Tibial artery (tissue), 4 donors: ENCODE measurements at regions not wholly inside any gene's neighbourhood (a gene's known extent, or its start where the extent isn't known, plus 50 kb on each side); places are given as distances from the start of the nearest gene placed in this dataset.

Experiments used
- DNase-seq, 2 donors: peaks; one replicate each; pipeline ENCODE4 v3.0.0-alpha.2; 2019
- H3K27ac ChIP-seq, 2 donors: fragments of 200-600 bp; sonication (generic) in 1 of 2; 1 replicate in 1 of 2; 2 replicates in 1 of 2; pipeline ENCODE4 v1.5.1; 2018 to 2019; ENCODE audit warnings: mild to moderate bottlenecking in 1 of 2
- H3K27me3 ChIP-seq, 2 donors: fragments of 200-600 bp; sonication (generic) in 1 of 2; one replicate each; pipeline versions ENCODE4 v1.5.1 to v1.6.0; 2016 to 2019
- H3K36me3 ChIP-seq, 3 donors: fragments of 200-600 bp; sonication (generic) in 2 of 3; one replicate each; pipeline ENCODE4 v1.5.1; 2016 to 2019; ENCODE audit warnings: mild to moderate bottlenecking in 2 of 3
- H3K4me1 ChIP-seq, 4 donors: fragments of 200-600 bp; sonication (generic) in 2 of 4; 1 replicate in 3 of 4; 2 replicates in 1 of 4; pipeline ENCODE4 v1.5.1; 2016 to 2019
- H3K4me3 ChIP-seq, 2 donors: fragments of 200-600 bp; sonication (generic) in 1 of 2; 1 replicate in 1 of 2; 2 replicates in 1 of 2; pipeline ENCODE4 v1.5.1; 2018 to 2019; ENCODE audit warnings: mild to moderate bottlenecking in 2 of 2
- H3K9me3 ChIP-seq, 3 donors: fragments of 200-600 bp; sonication (generic) in 1 of 3; one replicate each; pipeline ENCODE4 v1.5.1; 2016 to 2019
- CTCF ChIP-seq, 2 experiments: fragments of 200-600 bp in 1 of 2; fragments of 450-650 bp in 1 of 2; IDR thresholded peaks; one replicate each; pipeline ENCODE4 v1.5.1; 2017 to 2019; ENCODE audit warnings: antibody characterized with exemption in 2 of 2, mild to moderate bottlenecking in 1 of 2, moderate library complexity in 1 of 2
- intact Hi-C: fragments of 100-400 bp; cut with DNase I; formaldehyde crosslinking; loops from one replicate; pipeline ENCODE4 v1.15.0; 2023; ENCODE audit warnings: low total_unique reads

GRCh38 chr16:60120586-60120985 lies 1386.5 kb upstream of the GOT2 start:
- no peak for DNase-seq
- Histone ChIP-seq H3K27ac (no peak overlapping the region), H3K4me1 (no peaks in the 10 kb centered on the region), H3K36me3 (no peaks in the 10 kb centered on the region), H3K27me3 (no peaks in the 10 kb centered on the region), H3K4me3 (no peak overlapping the region), H3K9me3 (no peaks in the 10 kb centered on the region)
- no peak for TF ChIP-seq CTCF (IDR thresholded peaks at IDR 0.05)
- intact Hi-C loops = no loop called here

GRCh38 chr16:60110531-60110930 lies 1376.4 kb upstream of the GOT2 start:
- H3K27ac ChIP-seq = no peak overlapping the region
- intact Hi-C loops = no loop called here
- H3K9me3 ChIP-seq = no peaks in the 10 kb centered on the region
- H3K4me1 ChIP-seq = peaks cover 0 to 5% (median 0%) of the 10 kb centered on the region in 4 donors
- no peak overlapping the region for H3K4me3 ChIP-seq
- TF ChIP-seq CTCF (IDR thresholded peaks at IDR 0.05) = no peak
- H3K36me3 ChIP-seq = no peaks in the 10 kb centered on the region
- DNase-seq = no peak
- H3K27me3 ChIP-seq = no peaks in the 10 kb centered on the region

- no peak for TF ChIP-seq CTCF (IDR thresholded peaks at IDR 0.05)
- H3K27ac ChIP-seq = no peak overlapping the region
- no peaks in the 10 kb centered on the region for H3K36me3 ChIP-seq
- intact Hi-C loops = no loop called here
- H3K27me3 ChIP-seq = no peaks in the 10 kb centered on the region
- no peaks in the 10 kb centered on the region for H3K9me3 ChIP-seq
- peaks cover 0 to 5% (median 0%) of the 10 kb centered on the region in 4 donors for H3K4me1 ChIP-seq
- H3K4me3 ChIP-seq = no peak overlapping the region
- DNase-seq = no peak
Observed at GRCh38 chr16:60107871-60108270, 1373.8 kb upstream of the GOT2 start.

GRCh38 chr16:60107437-60107836 lies 1373.3 kb upstream of the GOT2 start:
- no peak for DNase-seq
- H3K4me1 ChIP-seq = peaks cover 0 to 5% (median 0%) of the 10 kb centered on the region in 4 donors
- no peaks in the 10 kb centered on the region for H3K9me3 ChIP-seq
- H3K27ac ChIP-seq = no peak overlapping the region
- TF ChIP-seq CTCF (IDR thresholded peaks at IDR 0.05) = no peak
- H3K27me3 ChIP-seq = no peaks in the 10 kb centered on the region
- H3K36me3 ChIP-seq = no peaks in the 10 kb centered on the region
- intact Hi-C loops = no loop called here
- H3K4me3 ChIP-seq = no peak overlapping the region

GRCh38 chr16:60100371-60100770 lies 1366.3 kb upstream of the GOT2 start:
- Histone ChIP-seq H3K9me3 (no peaks in the 10 kb centered on the region), H3K36me3 (no peaks in the 10 kb centered on the region), H3K4me1 (no peaks in the 10 kb centered on the region), H3K27me3 (no peaks in the 10 kb centered on the region), H3K4me3 (no peak overlapping the region), H3K27ac (no peak overlapping the region)
- DNase-seq = no peak
- intact Hi-C loops = no loop called here
- no peak for TF ChIP-seq CTCF (IDR thresholded peaks at IDR 0.05)

- Histone ChIP-seq H3K4me1 (no peaks in the 10 kb centered on the region), H3K4me3 (no peak overlapping the region), H3K36me3 (no peaks in the 10 kb centered on the region), H3K27ac (no peak overlapping the region), H3K9me3 (no peaks in the 10 kb centered on the region), H3K27me3 (no peaks in the 10 kb centered on the region)
- DNase-seq = no peak
- no peak for TF ChIP-seq CTCF (IDR thresholded peaks at IDR 0.05)
- intact Hi-C loops = no loop called here
Observed at GRCh38 chr16:60091529-60091928, 1357.4 kb upstream of the GOT2 start.
